ENCODE measurements at regions not wholly inside any gene's neighbourhood (a gene's known extent, or its start where the extent isn't known, plus 50 kb on each side); places are given as distances from the start of the nearest gene placed in this dataset.

DNA sequence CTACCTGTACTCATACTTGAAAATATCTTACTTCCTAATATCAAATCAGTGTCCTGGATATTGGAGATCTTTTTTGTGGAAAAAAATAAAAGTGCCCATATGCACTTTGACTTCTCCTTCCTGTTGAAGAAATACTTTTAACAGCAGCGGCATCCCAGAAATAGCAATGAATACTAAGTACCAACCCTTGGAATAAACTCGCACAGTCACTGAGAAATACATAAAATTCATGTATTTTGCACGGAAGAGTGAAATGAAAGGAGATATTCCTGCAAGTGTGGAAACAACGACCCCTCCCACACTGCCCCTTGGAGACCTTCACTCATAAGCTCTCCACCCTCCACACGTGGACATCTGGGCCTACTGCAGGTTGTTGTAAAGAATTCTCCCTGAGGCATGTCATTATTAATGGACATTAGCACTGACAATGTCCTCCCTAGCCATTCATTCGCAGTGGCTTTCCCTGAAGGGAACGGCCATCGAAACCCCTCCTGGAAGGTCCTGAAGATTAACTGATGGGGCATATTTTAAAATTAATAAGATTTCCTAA is 407.6 kb upstream of the PFKP start:
- no peaks in the 10 kb centered on the region for H3K27me3 ChIP-seq (ENCODE audit: control insufficient read depth in 4 of 4, insufficient read depth in 4 of 4, low read length in 3 of 4)
- no peak overlapping the region for H3K4me3 ChIP-seq (ENCODE audit: low read depth in 1 of 3, low read length in 3 of 3)
- H3K27ac ChIP-seq (ENCODE audit: low read depth in 1 of 2, low read length in 2 of 2) = no peak overlapping the region
- TF ChIP-seq FOXA1 (IDR thresholded peaks at IDR 0.05) (no peak), SP1 (IDR thresholded peaks at IDR 0.05) (no peak), GABPA (IDR thresholded peaks at IDR 0.05 in 1 of 2, conservative IDR thresholded peaks at IDR 0.05 in 1 of 2) (no peak), HNF4G (IDR thresholded peaks at IDR 0.05) (no peak), TAF1 (conservative IDR thresholded peaks at IDR 0.05) (no peak), HNF4A (conservative IDR thresholded peaks at IDR 0.05) (no peak)
- DNase-seq (ENCODE audit: low spot score) = no peak
- no peaks in the 10 kb centered on the region for H3K9me3 ChIP-seq (ENCODE audit: control insufficient read depth in 4 of 4, low read length in 3 of 4)
- no peaks in the 10 kb centered on the region for H3K36me3 ChIP-seq (ENCODE audit: control insufficient read depth in 4 of 4, insufficient read depth in 3 of 4, low read depth in 1 of 4, low read length in 3 of 4)
- H3K4me1 ChIP-seq (ENCODE audit: control insufficient read depth in 4 of 4, insufficient read depth in 4 of 4, low read length in 3 of 4) = no peaks in the 10 kb centered on the region
- H3K9ac ChIP-seq (ENCODE audit: low read depth in 1 of 2, low read length in 2 of 2) = no peak overlapping the region
- 73% methylated on average over 8 of the region's 8 CpGs for WGBS

DNA sequence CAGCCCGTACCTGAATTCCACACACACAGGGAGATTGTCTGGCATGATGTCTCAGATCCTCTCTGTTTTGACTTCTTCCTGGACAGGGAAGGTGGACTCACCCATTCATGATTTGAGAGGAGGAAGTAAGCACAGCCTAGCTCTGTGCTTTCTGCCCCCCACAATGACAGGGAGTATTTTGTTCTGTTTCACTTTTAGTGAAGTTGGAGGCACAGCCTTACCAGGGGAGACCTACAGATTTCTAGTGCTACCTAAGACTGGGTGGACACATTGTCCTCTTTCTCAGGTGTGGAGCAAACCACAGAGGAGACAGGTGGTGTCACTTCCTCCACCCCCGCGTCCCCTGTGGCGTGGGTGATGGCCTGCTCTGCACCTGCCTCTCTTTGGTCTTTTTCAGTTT is 408.6 kb upstream of the PFKP start:
- DNase-seq (ENCODE audit: low spot score) = no peak
- Histone ChIP-seq H3K36me3 (ENCODE audit: control insufficient read depth in 4 of 4, insufficient read depth in 3 of 4, low read depth in 1 of 4, low read length in 3 of 4) (no peaks in the 10 kb centered on the region), H3K4me3 (ENCODE audit: low read depth in 1 of 3, low read length in 3 of 3) (no peak overlapping the region), H3K4me1 (ENCODE audit: control insufficient read depth in 4 of 4, insufficient read depth in 4 of 4, low read length in 3 of 4) (no peaks in the 10 kb centered on the region), H3K27me3 (ENCODE audit: control insufficient read depth in 4 of 4, insufficient read depth in 4 of 4, low read length in 3 of 4) (no peaks in the 10 kb centered on the region), H3K9me3 (ENCODE audit: control insufficient read depth in 4 of 4, low read length in 3 of 4) (no peaks in the 10 kb centered on the region), H3K27ac (ENCODE audit: low read depth in 1 of 2, low read length in 2 of 2) (no peak overlapping the region), H3K9ac (ENCODE audit: low read depth in 1 of 2, low read length in 2 of 2) (no peak overlapping the region)
- no peak for TF ChIP-seq FOXA1 (IDR thresholded peaks at IDR 0.05)
- TF ChIP-seq, protein P1, sequence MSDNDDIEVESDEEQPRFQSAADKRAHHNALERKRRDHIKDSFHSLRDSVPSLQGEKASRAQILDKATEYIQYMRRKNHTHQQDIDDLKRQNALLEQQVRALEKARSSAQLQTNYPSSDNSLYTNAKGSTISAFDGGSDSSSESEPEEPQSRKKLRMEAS (IDR thresholded peaks at IDR 0.05) = no peak
- TF ChIP-seq, protein P2, sequence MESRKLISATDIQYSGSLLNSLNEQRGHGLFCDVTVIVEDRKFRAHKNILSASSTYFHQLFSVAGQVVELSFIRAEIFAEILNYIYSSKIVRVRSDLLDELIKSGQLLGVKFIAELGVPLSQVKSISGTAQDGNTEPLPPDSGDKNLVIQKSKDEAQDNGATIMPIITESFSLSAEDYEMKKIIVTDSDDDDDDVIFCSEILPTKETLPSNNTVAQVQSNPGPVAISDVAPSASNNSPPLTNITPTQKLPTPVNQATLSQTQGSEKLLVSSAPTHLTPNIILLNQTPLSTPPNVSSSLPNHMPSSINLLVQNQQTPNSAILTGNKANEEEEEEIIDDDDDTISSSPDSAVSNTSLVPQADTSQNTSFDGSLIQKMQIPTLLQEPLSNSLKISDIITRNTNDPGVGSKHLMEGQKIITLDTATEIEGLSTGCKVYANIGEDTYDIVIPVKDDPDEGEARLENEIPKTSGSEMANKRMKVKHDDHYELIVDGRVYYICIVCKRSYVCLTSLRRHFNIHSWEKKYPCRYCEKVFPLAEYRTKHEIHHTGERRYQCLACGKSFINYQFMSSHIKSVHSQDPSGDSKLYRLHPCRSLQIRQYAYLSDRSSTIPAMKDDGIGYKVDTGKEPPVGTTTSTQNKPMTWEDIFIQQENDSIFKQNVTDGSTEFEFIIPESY (IDR thresholded peaks at IDR 0.05) = no peak
- no peak for TF ChIP-seq ATF3 (IDR thresholded peaks at IDR 0.05)
- no peak for TF ChIP-seq TAF1 (conservative IDR thresholded peaks at IDR 0.05)
- no peak for TF ChIP-seq RXRA (IDR thresholded peaks at IDR 0.05)
- no peak for TF ChIP-seq FOXA2 (IDR thresholded peaks at IDR 0.05)
- TF ChIP-seq RAD21 (IDR thresholded peaks at IDR 0.05) = no peak
- no peak for TF ChIP-seq CTCF (IDR thresholded peaks at IDR 0.05; ENCODE audit: low read depth, low read length, missing input control)
- TF ChIP-seq GABPA (IDR thresholded peaks at IDR 0.05 in 1 of 2, conservative IDR thresholded peaks at IDR 0.05 in 1 of 2) = no peak
- TF ChIP-seq NR2F2 (IDR thresholded peaks at IDR 0.05) = no peak
- TF ChIP-seq EGR1 (IDR thresholded peaks at IDR 0.05; ENCODE audit: low read depth in 2 of 2) = no peak
- no peak for TF ChIP-seq REST (IDR thresholded peaks at IDR 0.05)
- TF ChIP-seq HNF4G (IDR thresholded peaks at IDR 0.05) = no peak
- TF ChIP-seq YY1 (IDR thresholded peaks at IDR 0.05) = no peak
- no peak for TF ChIP-seq HNF4A (conservative IDR thresholded peaks at IDR 0.05)
- 71% methylated on average over 4 of the region's 4 CpGs for WGBS
